ENCODE measurements at regions not wholly inside any gene's neighbourhood (a gene's known extent, or its start where the extent isn't known, plus 50 kb on each side); places are given as distances from the start of the nearest gene placed in this dataset.

DNA sequence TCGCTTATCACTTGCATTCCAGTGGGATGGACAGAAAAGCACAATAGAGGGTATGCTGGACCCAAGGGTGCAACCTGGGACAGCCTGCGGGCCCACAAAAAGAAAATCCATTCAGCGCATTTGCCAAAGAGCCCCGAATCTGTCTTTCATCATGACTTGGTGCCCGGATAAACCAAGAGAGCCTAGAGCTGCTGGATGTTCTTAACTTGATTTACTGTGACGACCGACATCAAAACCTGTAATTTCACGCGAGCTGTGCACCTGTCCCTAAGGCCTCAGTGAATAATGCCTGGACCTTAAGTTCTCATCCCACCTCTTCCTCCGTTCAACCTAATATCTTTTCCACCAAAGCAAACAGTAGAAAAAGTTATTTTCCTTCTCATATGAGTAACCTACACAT, 115.5 kb upstream of the ACKR3 start:
- H3K27me3 ChIP-seq (ENCODE audit: control insufficient read depth, insufficient read depth, low read length): peaks cover 5% of the 10 kb centered on the region
- no peak overlapping the region for H3K4me3 ChIP-seq (ENCODE audit: low read depth in 2 of 2, low read length in 2 of 2)
- DNase-seq (ENCODE audit: low read depth, low spot score) (no peak), ATAC-seq (no peak)
- no peaks in the 10 kb centered on the region for H3K4me1 ChIP-seq (ENCODE audit: control insufficient read depth, insufficient read depth, low read length)
- in situ Hi-C loops (cut with HindIII; ENCODE audit: low pct_unique_long_range_greater_than_20kb, low sequenced_read_pairs): no loop called here
- no peak overlapping the region for H3K27ac ChIP-seq (ENCODE audit: low read length)
- H3K9me3 ChIP-seq (ENCODE audit: control insufficient read depth, insufficient read depth, low read depth, low read length): no peaks in the 10 kb centered on the region; the same call in 1 of the 2 replicates
- intact Hi-C loops (cut with micrococcal nuclease; ENCODE audit: unreplicated experiment): no loop called here
- no TSS peak for BruUV-seq (replicated peaks)
- no peaks in the 10 kb centered on the region for H3K36me3 ChIP-seq (ENCODE audit: control insufficient read depth, insufficient read depth, low read length)
- no peak for TF ChIP-seq TCF7L2 (IDR thresholded peaks at IDR 0.05; ENCODE audit: low read depth, low read length)
- TF ChIP-seq POLR2AphosphoS5 (IDR thresholded peaks at IDR 0.05; ENCODE audit: low read depth, low read length): no peak
- TF ChIP-seq, protein P1, sequence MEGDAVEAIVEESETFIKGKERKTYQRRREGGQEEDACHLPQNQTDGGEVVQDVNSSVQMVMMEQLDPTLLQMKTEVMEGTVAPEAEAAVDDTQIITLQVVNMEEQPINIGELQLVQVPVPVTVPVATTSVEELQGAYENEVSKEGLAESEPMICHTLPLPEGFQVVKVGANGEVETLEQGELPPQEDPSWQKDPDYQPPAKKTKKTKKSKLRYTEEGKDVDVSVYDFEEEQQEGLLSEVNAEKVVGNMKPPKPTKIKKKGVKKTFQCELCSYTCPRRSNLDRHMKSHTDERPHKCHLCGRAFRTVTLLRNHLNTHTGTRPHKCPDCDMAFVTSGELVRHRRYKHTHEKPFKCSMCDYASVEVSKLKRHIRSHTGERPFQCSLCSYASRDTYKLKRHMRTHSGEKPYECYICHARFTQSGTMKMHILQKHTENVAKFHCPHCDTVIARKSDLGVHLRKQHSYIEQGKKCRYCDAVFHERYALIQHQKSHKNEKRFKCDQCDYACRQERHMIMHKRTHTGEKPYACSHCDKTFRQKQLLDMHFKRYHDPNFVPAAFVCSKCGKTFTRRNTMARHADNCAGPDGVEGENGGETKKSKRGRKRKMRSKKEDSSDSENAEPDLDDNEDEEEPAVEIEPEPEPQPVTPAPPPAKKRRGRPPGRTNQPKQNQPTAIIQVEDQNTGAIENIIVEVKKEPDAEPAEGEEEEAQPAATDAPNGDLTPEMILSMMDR (IDR thresholded peaks at IDR 0.05): no peak
- TF ChIP-seq, protein P2, sequence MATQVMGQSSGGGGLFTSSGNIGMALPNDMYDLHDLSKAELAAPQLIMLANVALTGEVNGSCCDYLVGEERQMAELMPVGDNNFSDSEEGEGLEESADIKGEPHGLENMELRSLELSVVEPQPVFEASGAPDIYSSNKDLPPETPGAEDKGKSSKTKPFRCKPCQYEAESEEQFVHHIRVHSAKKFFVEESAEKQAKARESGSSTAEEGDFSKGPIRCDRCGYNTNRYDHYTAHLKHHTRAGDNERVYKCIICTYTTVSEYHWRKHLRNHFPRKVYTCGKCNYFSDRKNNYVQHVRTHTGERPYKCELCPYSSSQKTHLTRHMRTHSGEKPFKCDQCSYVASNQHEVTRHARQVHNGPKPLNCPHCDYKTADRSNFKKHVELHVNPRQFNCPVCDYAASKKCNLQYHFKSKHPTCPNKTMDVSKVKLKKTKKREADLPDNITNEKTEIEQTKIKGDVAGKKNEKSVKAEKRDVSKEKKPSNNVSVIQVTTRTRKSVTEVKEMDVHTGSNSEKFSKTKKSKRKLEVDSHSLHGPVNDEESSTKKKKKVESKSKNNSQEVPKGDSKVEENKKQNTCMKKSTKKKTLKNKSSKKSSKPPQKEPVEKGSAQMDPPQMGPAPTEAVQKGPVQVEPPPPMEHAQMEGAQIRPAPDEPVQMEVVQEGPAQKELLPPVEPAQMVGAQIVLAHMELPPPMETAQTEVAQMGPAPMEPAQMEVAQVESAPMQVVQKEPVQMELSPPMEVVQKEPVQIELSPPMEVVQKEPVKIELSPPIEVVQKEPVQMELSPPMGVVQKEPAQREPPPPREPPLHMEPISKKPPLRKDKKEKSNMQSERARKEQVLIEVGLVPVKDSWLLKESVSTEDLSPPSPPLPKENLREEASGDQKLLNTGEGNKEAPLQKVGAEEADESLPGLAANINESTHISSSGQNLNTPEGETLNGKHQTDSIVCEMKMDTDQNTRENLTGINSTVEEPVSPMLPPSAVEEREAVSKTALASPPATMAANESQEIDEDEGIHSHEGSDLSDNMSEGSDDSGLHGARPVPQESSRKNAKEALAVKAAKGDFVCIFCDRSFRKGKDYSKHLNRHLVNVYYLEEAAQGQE (IDR thresholded peaks at IDR 0.05; ENCODE audit: insufficient read depth in 1 of 2, low read depth in 2 of 2, low read length in 1 of 2): no peak
- no peak for TF ChIP-seq SIN3A (IDR thresholded peaks at IDR 0.05; ENCODE audit: borderline replicate concordance, insufficient read depth, low read depth, low read length)
- POLR2A ChIA-PET: no interaction called here
- CTCF ChIA-PET: no interaction called here

- no peaks in the 10 kb centered on the region for H3K36me3 ChIP-seq (ENCODE audit: control insufficient read depth, insufficient read depth, low read length)
- DNase-seq (ENCODE audit: low read depth, low spot score) (no peak), ATAC-seq (no peak)
- no peak overlapping the region for H3K27ac ChIP-seq (ENCODE audit: low read length)
- 0 out of 2 replicates have a peak, but pooled peaks cover 2% of the 10 kb centered on the region for H3K27me3 ChIP-seq (ENCODE audit: control insufficient read depth, insufficient read depth, low read length)
- H3K4me3 ChIP-seq (ENCODE audit: low read depth in 2 of 2, low read length in 2 of 2): no peak overlapping the region
- TF ChIP-seq, protein P1 (IDR thresholded peaks at IDR 0.05): no peak
- in situ Hi-C loops (cut with HindIII; ENCODE audit: low pct_unique_long_range_greater_than_20kb, low sequenced_read_pairs) (no loop called here), intact Hi-C loops (cut with micrococcal nuclease; ENCODE audit: unreplicated experiment) (no loop called here)
- CTCF ChIA-PET: no interaction called here
- H3K9me3 ChIP-seq (ENCODE audit: control insufficient read depth, insufficient read depth, low read depth, low read length): no peaks in the 10 kb centered on the region; the same call in 1 of the 2 replicates
- no peaks in the 10 kb centered on the region for H3K4me1 ChIP-seq (ENCODE audit: control insufficient read depth, insufficient read depth, low read length)
- BruUV-seq (replicated peaks): no TSS peak
- POLR2A ChIA-PET: no interaction called here
These were observed 110.2 kb upstream of the ACKR3 start for GRCh38 chr2:236459393-236459792.

DNA sequence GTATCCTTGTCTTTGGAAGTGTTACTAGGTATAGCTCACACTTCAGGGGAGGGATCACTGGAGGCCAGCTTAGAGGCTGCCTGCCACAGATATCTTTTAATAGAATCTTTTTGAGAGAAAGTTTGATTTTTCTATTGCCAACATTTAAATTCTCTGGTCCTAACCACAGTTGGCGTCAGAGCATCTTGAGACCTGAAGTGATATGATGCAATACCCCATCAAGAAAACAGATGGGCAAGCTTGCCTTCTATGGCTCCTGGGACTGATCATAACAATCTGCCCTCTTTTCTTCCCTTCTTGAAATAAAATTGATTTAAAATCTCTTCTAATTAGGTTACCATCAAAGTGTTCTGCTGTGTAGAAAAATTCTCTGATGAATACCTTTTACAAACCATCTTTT, 105.5 kb upstream of the ACKR3 start:
- BruUV-seq (replicated peaks): no TSS peak
- no peak overlapping the region for H3K4me3 ChIP-seq (ENCODE audit: low read depth in 2 of 2, low read length in 2 of 2)
- ChIA-PET CTCF (no interaction called here), POLR2A (no interaction called here)
- H3K27me3 ChIP-seq (ENCODE audit: control insufficient read depth, insufficient read depth, low read length): 0 out of 2 replicates have a peak, but pooled peaks cover 2% of the 10 kb centered on the region
- no peaks in the 10 kb centered on the region; the same call in 1 of the 2 replicates for H3K9me3 ChIP-seq (ENCODE audit: control insufficient read depth, insufficient read depth, low read depth, low read length)
- ATAC-seq: no peak
- DNase-seq (ENCODE audit: low read depth, low spot score): no peak
- H3K4me1 ChIP-seq (ENCODE audit: control insufficient read depth, insufficient read depth, low read length): no peaks in the 10 kb centered on the region
- in situ Hi-C loops (cut with HindIII; ENCODE audit: low pct_unique_long_range_greater_than_20kb, low sequenced_read_pairs) (no loop called here), intact Hi-C loops (cut with micrococcal nuclease; ENCODE audit: unreplicated experiment) (no loop called here)
- H3K27ac ChIP-seq (ENCODE audit: low read length): no peak overlapping the region
- no peaks in the 10 kb centered on the region for H3K36me3 ChIP-seq (ENCODE audit: control insufficient read depth, insufficient read depth, low read length)
- TF ChIP-seq SIN3A (IDR thresholded peaks at IDR 0.05; ENCODE audit: borderline replicate concordance, insufficient read depth, low read depth, low read length): no peak
- TF ChIP-seq, protein P1 (IDR thresholded peaks at IDR 0.05): no peak
- TF ChIP-seq, protein P2 (IDR thresholded peaks at IDR 0.05; ENCODE audit: insufficient read depth in 1 of 2, low read depth in 2 of 2, low read length in 1 of 2): no peak
- no peak for TF ChIP-seq POLR2AphosphoS5 (IDR thresholded peaks at IDR 0.05; ENCODE audit: low read depth, low read length)
